Astrocyte (in vitro differentiated cells and primary cell): ENCODE measurements at regions not wholly inside any gene's neighbourhood (a gene's known extent, or its start where the extent isn't known, plus 50 kb on each side); places are given as distances from the start of the nearest gene placed in this dataset.

Experiments used
- EZH2 ChIP-seq: IDR thresholded peaks from 2 replicates; pipeline ENCODE4 v1.6.1; 2012; ENCODE audit warnings: mild to moderate bottlenecking, low read length, inconsistent platforms; ENCODE audit not compliant: insufficient read depth
- TF ChIP-seq, protein P1 (sequence below): IDR thresholded peaks from 2 replicates; pipeline ENCODE4 v1.5.1; 2011; ENCODE audit warnings: low read depth, mild to moderate bottlenecking, inconsistent platforms, low read length, moderate library complexity; ENCODE audit not compliant: insufficient read depth

DNA sequence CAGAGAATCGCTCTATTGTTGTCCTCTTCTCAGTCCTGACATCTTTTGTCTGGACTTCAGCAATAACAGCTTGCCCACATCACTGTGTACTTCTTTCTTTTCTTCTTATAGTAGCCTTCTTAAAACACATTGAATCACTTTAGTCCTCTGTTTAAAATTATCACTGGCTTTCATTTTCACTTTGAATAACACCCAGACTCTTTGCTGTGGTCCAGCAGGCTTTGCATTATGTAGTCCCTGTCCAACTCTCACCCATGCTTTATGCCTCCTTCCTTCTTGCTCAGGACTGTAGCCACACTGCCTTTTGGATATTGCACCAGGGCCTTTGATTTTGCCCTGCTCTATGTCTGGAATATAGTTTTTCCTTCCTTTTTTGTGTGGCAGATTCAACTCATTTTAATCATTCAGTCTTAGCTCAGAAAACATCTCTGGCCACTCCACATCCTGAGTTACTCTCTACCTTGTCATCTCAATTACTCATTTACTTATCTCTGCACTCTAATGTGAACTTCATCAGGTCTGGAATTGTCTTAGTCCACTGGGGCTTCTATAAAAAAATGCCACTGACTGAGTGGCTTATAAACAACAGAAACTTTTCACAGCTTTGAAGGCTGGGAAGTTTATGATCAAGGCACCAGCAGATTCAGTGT lies 168.2 kb downstream of the C4orf33 start:
- TF ChIP-seq, protein P1, sequence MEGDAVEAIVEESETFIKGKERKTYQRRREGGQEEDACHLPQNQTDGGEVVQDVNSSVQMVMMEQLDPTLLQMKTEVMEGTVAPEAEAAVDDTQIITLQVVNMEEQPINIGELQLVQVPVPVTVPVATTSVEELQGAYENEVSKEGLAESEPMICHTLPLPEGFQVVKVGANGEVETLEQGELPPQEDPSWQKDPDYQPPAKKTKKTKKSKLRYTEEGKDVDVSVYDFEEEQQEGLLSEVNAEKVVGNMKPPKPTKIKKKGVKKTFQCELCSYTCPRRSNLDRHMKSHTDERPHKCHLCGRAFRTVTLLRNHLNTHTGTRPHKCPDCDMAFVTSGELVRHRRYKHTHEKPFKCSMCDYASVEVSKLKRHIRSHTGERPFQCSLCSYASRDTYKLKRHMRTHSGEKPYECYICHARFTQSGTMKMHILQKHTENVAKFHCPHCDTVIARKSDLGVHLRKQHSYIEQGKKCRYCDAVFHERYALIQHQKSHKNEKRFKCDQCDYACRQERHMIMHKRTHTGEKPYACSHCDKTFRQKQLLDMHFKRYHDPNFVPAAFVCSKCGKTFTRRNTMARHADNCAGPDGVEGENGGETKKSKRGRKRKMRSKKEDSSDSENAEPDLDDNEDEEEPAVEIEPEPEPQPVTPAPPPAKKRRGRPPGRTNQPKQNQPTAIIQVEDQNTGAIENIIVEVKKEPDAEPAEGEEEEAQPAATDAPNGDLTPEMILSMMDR, result no peak
- TF ChIP-seq EZH2, result no peak
